Brain microvascular endothelial cell (primary cell): ENCODE measurements at regions not wholly inside any gene's neighbourhood (a gene's known extent, or its start where the extent isn't known, plus 50 kb on each side); places are given as distances from the start of the nearest gene placed in this dataset.

Experiments used
- DNase-seq: peaks from one replicate; pipeline ENCODE4 v3.0.0-alpha.2; 2020
- H3K27ac ChIP-seq: fragments of 250-450 bp; sonication (Bioruptor Pico); 2 replicates; pipeline ENCODE4 v1.5.1; 2020; ENCODE audit warnings: mild to moderate bottlenecking, moderate library complexity
- H3K27me3 ChIP-seq: fragments of 250-450 bp; sonication (Bioruptor Pico); replicated peaks from 2 replicates; pipeline ENCODE4 v1.5.1; 2020; ENCODE audit warnings: mild to moderate bottlenecking
- H3K36me3 ChIP-seq: fragments of 250-450 bp; sonication (Bioruptor Pico); replicated peaks from 2 replicates; pipeline ENCODE4 v1.5.1; 2020; ENCODE audit warnings: mild to moderate bottlenecking
- H3K4me3 ChIP-seq: 2 replicates; pipeline ENCODE4 v1.5.1; 2011; ENCODE audit warnings: low read depth, mild to moderate bottlenecking, control low read depth, low read length, moderate library complexity
- in situ Hi-C: cut with HindIII; loops from 2 replicates; pipeline ENCODE4 v1.10.0; 2017; ENCODE audit warnings: low sequenced_read_pairs, low pct_ligation_motif_present
- TF ChIP-seq, protein P1 (sequence below): IDR thresholded peaks from 2 replicates; pipeline ENCODE4 v1.5.1; 2011; ENCODE audit warnings: low read depth, mild to moderate bottlenecking, moderate library complexity, low read length, control low read depth, inconsistent platforms; ENCODE audit errors: missing control alignments

DNA sequence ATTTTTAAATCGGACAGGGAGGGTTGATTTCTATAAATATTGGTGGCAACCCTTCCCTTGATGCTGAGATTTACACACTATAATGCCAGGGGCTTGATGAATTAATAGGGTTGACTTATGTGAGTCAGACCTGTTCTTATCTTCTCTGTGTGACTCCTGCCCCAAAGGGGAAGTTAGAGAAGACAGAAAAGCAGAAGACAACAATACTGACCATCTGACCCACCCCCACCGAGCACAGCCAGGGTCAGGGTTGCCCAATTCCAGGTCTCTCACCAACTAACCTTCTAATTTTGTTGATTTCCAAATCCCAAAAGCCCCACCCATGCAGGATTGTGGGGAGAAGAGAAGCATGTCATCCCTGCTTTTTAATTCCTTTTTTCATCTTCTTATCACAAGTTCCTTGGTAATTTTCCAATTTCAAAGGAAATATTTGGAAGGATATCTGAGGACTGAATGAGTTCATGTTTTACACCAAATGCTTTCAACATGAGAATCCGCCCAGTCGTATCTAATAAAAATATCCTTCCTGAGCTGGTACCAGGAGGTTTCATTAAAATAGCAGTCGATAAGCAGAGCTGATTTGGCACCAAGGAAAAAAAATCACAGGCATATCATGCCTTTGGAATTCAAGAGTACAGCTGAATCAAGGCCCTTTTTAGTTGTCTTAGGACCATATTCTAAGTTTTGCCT lies 603.4 kb upstream of the CDH11 start:
- Histone ChIP-seq H3K27ac (peak overlapping the region; percentile 42), H3K36me3 (no peaks in the 10 kb centered on the region), H3K27me3 (no peaks in the 10 kb centered on the region), H3K4me3 (no peak overlapping the region)
- DNase-seq = peak; percentile 82
- in situ Hi-C loops = no loop called here
- TF ChIP-seq, protein P1, sequence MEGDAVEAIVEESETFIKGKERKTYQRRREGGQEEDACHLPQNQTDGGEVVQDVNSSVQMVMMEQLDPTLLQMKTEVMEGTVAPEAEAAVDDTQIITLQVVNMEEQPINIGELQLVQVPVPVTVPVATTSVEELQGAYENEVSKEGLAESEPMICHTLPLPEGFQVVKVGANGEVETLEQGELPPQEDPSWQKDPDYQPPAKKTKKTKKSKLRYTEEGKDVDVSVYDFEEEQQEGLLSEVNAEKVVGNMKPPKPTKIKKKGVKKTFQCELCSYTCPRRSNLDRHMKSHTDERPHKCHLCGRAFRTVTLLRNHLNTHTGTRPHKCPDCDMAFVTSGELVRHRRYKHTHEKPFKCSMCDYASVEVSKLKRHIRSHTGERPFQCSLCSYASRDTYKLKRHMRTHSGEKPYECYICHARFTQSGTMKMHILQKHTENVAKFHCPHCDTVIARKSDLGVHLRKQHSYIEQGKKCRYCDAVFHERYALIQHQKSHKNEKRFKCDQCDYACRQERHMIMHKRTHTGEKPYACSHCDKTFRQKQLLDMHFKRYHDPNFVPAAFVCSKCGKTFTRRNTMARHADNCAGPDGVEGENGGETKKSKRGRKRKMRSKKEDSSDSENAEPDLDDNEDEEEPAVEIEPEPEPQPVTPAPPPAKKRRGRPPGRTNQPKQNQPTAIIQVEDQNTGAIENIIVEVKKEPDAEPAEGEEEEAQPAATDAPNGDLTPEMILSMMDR = no peak

DNA sequence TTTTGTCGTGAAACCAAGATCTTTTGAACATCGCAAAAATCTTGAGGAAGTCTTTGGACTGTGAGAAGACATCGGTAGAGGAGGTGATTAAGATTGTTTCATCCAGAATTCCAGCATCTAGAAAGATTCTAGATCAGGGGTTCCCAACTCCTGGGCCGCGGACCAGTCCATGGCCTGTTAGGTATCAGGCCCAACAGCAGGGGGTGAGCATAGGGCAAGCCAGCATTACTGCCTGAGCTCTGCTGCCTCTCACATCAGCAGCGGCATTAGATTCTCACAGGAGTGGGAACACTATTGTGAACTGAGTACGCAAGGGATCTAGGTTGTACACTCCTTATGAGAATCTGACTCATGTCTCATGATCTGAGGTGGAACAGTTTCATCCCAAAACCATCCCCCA lies 600.6 kb upstream of the CDH11 start:
- Histone ChIP-seq H3K27ac (no peak overlapping the region), H3K36me3 (no peaks in the 10 kb centered on the region), H3K27me3 (no peaks in the 10 kb centered on the region), H3K4me3 (no peak overlapping the region)
- no peak for DNase-seq
- in situ Hi-C loops = no loop called here
- TF ChIP-seq, protein P1 = no peak

DNA sequence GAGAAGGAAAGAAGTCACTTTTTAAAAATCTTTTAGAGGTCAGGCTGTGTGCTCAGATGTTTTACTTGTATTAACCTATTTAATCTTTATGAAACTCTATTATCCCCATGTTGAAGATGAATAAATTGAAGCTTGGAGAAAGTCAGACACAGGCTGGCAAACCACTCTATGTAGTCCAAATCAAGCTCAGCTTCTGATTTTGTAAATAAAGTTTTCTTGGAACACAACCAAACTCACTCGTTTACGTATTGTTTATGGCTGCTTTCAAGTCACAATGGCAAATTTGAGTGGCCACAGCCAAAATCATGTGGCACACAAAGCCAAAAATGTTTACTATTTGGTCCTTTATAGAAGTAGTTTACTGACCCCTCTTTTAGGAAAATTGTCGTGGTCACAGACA lies 596.0 kb upstream of the CDH11 start:
- Histone ChIP-seq H3K4me3 (no peak overlapping the region), H3K27ac (no peak overlapping the region), H3K27me3 (no peaks in the 10 kb centered on the region), H3K36me3 (no peaks in the 10 kb centered on the region)
- no peak for DNase-seq
- in situ Hi-C loops = no loop called here
- TF ChIP-seq, protein P1 = no peak

DNA sequence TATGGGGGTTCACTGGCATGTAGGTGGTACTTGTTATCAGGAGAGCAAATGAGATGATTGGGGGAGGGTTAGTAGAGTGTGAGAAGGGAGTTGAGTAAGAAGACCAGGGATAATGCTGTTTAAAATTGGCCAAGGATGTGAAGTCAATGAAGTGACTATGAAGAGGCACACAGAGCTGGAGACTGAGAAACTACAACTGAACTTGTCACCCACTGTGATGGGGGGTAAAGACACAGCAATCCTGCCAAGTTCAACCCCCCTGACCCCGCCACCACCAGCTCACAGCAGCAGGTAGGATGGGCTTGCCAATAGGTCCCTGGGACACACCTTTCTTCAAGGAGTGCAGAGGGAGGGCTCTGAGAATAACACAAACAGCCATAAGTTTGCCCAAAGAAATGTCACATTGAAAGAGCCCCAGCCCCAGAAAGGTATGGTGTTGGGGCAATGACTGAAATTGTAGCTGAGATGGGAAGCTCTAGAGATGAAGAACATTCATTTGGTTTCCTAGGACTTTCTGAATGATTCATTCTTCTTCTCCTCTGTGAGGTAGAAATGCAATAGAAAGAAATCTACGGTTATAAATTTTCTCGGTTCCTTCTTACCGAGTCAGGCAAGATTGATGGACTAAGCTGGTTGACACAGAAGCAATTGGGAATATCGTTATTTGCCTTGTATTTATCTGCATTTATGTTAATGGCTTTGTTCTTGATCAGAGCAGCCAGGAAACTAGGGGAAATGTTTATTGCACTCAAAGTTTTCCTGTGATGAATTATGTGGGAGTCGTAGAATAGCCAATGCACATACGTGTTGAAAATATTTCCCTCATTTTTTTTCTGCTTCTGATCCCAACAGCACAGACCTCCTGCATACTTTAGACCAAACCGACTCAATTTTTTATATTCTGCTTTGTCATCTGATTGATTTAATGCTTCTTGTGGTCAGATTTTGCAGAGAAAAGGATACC lies 595.2 kb upstream of the CDH11 start:
- H3K36me3 ChIP-seq = no peaks in the 10 kb centered on the region
- no peaks in the 10 kb centered on the region for H3K27me3 ChIP-seq
- H3K27ac ChIP-seq = no peak overlapping the region
- in situ Hi-C loops = no loop called here
- TF ChIP-seq, protein P1 = no peak
- no peak overlapping the region for H3K4me3 ChIP-seq
- no peak for DNase-seq

DNA sequence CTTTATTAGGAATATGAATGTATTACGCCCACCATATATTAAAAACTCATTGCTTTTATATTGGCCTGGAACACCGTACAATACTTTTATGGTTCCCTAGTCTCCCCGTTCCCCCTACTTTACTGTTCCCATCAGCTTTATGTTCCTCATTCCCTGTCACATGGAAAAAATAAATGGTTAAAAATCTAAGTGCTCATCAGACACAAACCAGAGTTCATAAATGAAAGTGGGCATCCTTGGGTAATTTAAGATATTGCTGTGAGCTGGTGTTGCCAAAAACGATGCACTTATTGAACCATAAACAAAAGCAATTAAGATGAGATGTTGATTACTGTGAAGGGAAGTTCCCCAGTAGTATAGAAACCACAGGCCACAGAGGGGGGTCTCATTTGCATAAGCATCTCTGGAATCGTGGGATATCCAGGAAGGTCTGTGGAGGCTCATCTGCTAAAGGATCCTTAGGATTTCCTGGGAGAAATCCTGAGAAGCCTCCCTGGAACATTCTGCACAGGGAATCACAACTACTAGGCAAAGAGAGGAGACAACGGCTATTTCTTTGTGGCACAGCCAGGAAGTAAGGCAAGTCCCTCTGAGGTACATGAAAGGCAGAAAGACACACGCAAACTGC lies 591.4 kb upstream of the CDH11 start:
- in situ Hi-C loops = no loop called here
- Histone ChIP-seq H3K27ac (no peak overlapping the region), H3K4me3 (no peak overlapping the region), H3K27me3 (no peaks in the 10 kb centered on the region), H3K36me3 (no peaks in the 10 kb centered on the region)
- no peak for DNase-seq
- TF ChIP-seq, protein P1 = no peak
